Glutamatergic neuron (in vitro differentiated cells): ENCODE measurements at regions not wholly inside any gene's neighbourhood (a gene's known extent, or its start where the extent isn't known, plus 50 kb on each side); places are given as distances from the start of the nearest gene placed in this dataset.

Source experiments
- DNase-seq: peaks from one replicate; pipeline ENCODE4 v3.0.0; 2022
- H3K27ac Mint-ChIP-seq: one replicate; pipeline ENCODE4 v1.8.0; 2020; ENCODE audit warnings: mild to moderate bottlenecking, mixed read lengths, inconsistent platforms; ENCODE audit not compliant: unreplicated experiment
- H3K27me3 Mint-ChIP-seq: one replicate; pipeline ENCODE4 v1.8.0; 2020; ENCODE audit warnings: mild to moderate bottlenecking, moderate library complexity, mixed read lengths, inconsistent platforms; ENCODE audit not compliant: unreplicated experiment
- H3K36me3 Mint-ChIP-seq: one replicate; pipeline ENCODE4 v1.8.0; 2020; ENCODE audit warnings: mild to moderate bottlenecking, mixed read lengths, inconsistent platforms; ENCODE audit not compliant: unreplicated experiment
- H3K4me1 Mint-ChIP-seq: one replicate; pipeline ENCODE4 v1.8.0; 2020; ENCODE audit warnings: mild to moderate bottlenecking, low read depth, mixed read lengths, inconsistent platforms; ENCODE audit not compliant: unreplicated experiment
- H3K4me3 Mint-ChIP-seq: one replicate; pipeline ENCODE4 v1.8.0; 2020; ENCODE audit warnings: mild to moderate bottlenecking, mixed read lengths, inconsistent platforms; ENCODE audit not compliant: unreplicated experiment
- H3K9me3 Mint-ChIP-seq: one replicate; pipeline ENCODE4 v1.8.0; 2020; ENCODE audit warnings: mild to moderate bottlenecking, moderate library complexity, mixed read lengths, inconsistent platforms; ENCODE audit not compliant: unreplicated experiment
- TF ChIP-seq, protein P1 (sequence below): fragments of 200-600 bp; sonication (generic); IDR thresholded peaks from one replicate; pipeline ENCODE4 v1.5.0; 2021; ENCODE audit not compliant: partially characterized antibody, unreplicated experiment

GRCh38 chr4:114389070-114389685 is 209.4 kb upstream of the UGT8 start:
- Mint-ChIP-seq H3K27ac (no peak overlapping the region), H3K36me3 (no peaks in the 10 kb centered on the region), H3K4me3 (no peak overlapping the region), H3K4me1 (no peaks in the 10 kb centered on the region), H3K27me3 (no peaks in the 10 kb centered on the region), H3K9me3 (no peaks in the 10 kb centered on the region)
- TF ChIP-seq, protein P1, sequence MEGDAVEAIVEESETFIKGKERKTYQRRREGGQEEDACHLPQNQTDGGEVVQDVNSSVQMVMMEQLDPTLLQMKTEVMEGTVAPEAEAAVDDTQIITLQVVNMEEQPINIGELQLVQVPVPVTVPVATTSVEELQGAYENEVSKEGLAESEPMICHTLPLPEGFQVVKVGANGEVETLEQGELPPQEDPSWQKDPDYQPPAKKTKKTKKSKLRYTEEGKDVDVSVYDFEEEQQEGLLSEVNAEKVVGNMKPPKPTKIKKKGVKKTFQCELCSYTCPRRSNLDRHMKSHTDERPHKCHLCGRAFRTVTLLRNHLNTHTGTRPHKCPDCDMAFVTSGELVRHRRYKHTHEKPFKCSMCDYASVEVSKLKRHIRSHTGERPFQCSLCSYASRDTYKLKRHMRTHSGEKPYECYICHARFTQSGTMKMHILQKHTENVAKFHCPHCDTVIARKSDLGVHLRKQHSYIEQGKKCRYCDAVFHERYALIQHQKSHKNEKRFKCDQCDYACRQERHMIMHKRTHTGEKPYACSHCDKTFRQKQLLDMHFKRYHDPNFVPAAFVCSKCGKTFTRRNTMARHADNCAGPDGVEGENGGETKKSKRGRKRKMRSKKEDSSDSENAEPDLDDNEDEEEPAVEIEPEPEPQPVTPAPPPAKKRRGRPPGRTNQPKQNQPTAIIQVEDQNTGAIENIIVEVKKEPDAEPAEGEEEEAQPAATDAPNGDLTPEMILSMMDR: no peak
- no peak for DNase-seq

DNA sequence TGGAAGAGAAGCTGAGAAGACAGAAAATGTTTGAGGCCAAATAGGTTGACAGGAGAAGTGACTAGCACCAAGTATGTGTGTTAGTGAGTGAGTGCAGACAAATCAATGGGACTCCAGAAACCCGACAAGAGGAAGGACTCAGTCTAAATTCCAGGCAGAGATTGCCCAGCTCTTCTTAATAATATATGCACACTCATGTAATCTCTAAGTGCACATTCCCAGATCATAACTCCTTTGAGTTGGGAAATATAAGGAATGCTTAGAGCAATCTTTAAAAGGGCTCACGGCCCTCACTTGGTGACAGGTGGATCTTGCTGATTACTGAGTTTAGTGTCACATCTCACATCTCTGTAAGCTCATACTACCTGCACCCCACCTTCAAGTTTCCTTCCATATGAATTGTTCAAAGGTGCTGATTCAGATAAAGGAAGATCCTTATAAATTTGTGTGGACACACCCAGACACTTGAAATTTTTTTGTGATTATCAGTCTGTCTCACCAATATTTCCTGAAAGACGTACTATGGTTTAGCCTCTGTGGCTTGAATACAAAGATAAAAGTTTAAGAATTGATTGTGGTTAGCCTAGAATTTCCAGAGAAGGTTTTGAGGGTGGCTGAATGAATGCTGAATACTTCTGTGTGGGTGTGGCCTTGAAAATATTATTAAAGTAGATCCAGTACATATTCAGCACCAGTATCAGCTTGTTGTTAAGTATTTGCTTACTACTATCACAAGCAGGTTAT is 205.1 kb upstream of the UGT8 start:
- Mint-ChIP-seq H3K9me3 (no peaks in the 10 kb centered on the region), H3K27me3 (no peaks in the 10 kb centered on the region), H3K36me3 (no peaks in the 10 kb centered on the region), H3K27ac (no peak overlapping the region), H3K4me3 (no peak overlapping the region), H3K4me1 (no peaks in the 10 kb centered on the region)
- TF ChIP-seq, protein P1: no peak
- no peak for DNase-seq

DNA sequence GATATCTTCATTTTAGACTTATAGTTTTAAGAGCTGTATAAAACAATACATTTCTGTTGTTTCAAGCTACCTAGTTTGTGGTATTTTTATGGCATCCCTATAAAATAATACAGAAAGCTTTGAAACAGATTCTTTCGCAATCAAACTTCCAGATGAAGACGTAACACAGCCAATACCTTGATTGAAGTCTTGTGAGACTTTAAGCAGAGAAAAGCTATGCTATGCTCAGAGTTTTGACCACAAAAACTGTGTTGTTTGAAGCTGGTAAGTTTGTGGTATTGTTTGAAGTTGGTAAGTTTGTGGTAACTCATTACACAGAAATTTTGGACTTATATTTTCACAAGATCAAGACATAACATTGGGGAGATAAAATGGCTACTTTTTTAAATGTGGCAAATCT is 201.8 kb upstream of the UGT8 start:
- H3K27me3 Mint-ChIP-seq: no peaks in the 10 kb centered on the region
- no peak overlapping the region for H3K27ac Mint-ChIP-seq
- H3K36me3 Mint-ChIP-seq: no peaks in the 10 kb centered on the region
- no peak overlapping the region for H3K4me3 Mint-ChIP-seq
- no peak for DNase-seq
- H3K9me3 Mint-ChIP-seq: no peaks in the 10 kb centered on the region
- TF ChIP-seq, protein P1: no peak
- H3K4me1 Mint-ChIP-seq: no peaks in the 10 kb centered on the region

DNA sequence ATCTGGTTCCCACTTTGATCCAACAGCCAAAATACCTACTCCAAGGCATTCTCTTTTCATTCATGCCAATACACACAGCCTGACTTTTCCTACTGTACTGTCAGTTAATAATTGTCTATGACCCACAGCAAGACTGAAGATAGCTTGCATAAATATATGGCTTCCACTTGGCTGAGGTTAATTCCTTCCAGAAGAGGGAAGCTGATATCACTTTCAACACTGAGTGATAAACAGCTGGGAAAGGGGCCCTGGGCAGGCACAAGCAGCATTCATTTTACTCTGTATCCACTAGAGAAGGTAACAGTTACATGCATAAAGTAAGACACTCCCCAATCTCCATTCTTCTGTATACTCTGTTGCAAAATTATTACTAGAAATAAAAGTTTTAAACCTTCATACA is 200.2 kb upstream of the UGT8 start:
- Mint-ChIP-seq H3K9me3 (no peaks in the 10 kb centered on the region), H3K4me1 (no peaks in the 10 kb centered on the region), H3K4me3 (no peak overlapping the region), H3K27me3 (no peaks in the 10 kb centered on the region), H3K36me3 (no peaks in the 10 kb centered on the region), H3K27ac (no peak overlapping the region)
- no peak for DNase-seq
- TF ChIP-seq, protein P1: no peak

DNA sequence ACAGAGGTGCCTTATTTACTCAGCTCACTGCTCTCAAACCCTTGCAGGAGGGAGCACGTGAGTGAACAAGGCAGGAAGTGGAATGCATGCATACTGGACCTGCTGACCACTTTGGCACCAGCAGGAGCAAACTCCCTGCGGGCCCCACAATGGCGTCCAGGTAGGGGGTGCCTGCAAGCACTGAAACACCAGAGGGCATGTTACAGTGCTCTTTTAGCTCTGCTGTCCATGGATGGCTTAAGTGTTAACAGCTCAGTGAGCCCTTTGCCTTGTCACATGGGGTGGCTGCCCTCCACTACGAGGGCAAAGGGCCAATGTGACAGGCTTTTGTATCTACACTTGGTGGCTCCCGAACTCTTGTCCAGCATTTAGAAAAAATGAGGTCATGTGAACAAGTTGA is 199.5 kb upstream of the UGT8 start:
- TF ChIP-seq, protein P1: no peak
- no peaks in the 10 kb centered on the region for H3K27me3 Mint-ChIP-seq
- H3K36me3 Mint-ChIP-seq: no peaks in the 10 kb centered on the region
- H3K4me1 Mint-ChIP-seq: no peaks in the 10 kb centered on the region
- no peaks in the 10 kb centered on the region for H3K9me3 Mint-ChIP-seq
- no peak for DNase-seq
- no peak overlapping the region for H3K4me3 Mint-ChIP-seq
- no peak overlapping the region for H3K27ac Mint-ChIP-seq
